ENCODE measurements at regions not wholly inside any gene's neighbourhood (a gene's known extent, or its start where the extent isn't known, plus 50 kb on each side); places are given as distances from the start of the nearest gene placed in this dataset.

DNA sequence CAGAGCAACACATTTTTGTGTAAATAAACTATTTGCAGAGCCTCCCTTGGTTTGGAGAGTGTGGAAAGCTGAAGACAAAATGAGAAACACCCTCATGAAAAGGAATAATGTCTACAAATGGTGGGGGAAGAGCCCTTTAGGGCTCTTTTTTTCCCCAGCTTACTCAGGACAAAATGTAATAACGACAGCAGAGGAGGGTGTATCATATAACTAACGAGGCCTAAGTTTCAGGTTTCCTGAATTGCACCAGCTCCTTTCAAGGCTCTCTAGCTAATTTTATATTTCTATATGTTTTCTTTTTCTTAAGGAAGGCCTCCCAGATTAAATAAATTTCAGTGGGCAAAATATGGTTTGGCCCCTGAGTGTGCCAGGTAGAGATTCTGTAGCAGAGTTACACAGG lies 116.3 kb downstream of the FEM1C start:
- ChIA-PET CTCF (ENCODE audit: low intra/inter-chr PET ratio, low total read pairs) (no interaction called here), POLR2A (no interaction called here)
- BruUV-seq (replicated peaks) = no TSS peak
- no peak overlapping the region for H2AFZ ChIP-seq (ENCODE audit: low read length)
- WGBS (ENCODE audit: low lambda C conversion rate) = 3% methylated on average over 2 of the region's 2 CpGs
- H4K20me1 ChIP-seq (ENCODE audit: insufficient read depth, low read length) = no peaks in the 10 kb centered on the region
- H3K9ac ChIP-seq (ENCODE audit: insufficient read depth, low read depth, low read length) = no peak overlapping the region
- in situ Hi-C loops (cut with HindIII; ENCODE audit: extremely low pct_ligation_motif_present, low pct_unique_long_range_greater_than_20kb) (no loop called here), intact Hi-C loops (cut with micrococcal nuclease; ENCODE audit: unreplicated experiment) (no loop called here)
- no peak for TF ChIP-seq SMYD3 (CRISPR knock-in tag; IDR thresholded peaks at IDR 0.05)
- no peak for TF ChIP-seq ZNF20 (CRISPR knock-in tag; IDR thresholded peaks at IDR 0.05)
- TF ChIP-seq, protein P1, sequence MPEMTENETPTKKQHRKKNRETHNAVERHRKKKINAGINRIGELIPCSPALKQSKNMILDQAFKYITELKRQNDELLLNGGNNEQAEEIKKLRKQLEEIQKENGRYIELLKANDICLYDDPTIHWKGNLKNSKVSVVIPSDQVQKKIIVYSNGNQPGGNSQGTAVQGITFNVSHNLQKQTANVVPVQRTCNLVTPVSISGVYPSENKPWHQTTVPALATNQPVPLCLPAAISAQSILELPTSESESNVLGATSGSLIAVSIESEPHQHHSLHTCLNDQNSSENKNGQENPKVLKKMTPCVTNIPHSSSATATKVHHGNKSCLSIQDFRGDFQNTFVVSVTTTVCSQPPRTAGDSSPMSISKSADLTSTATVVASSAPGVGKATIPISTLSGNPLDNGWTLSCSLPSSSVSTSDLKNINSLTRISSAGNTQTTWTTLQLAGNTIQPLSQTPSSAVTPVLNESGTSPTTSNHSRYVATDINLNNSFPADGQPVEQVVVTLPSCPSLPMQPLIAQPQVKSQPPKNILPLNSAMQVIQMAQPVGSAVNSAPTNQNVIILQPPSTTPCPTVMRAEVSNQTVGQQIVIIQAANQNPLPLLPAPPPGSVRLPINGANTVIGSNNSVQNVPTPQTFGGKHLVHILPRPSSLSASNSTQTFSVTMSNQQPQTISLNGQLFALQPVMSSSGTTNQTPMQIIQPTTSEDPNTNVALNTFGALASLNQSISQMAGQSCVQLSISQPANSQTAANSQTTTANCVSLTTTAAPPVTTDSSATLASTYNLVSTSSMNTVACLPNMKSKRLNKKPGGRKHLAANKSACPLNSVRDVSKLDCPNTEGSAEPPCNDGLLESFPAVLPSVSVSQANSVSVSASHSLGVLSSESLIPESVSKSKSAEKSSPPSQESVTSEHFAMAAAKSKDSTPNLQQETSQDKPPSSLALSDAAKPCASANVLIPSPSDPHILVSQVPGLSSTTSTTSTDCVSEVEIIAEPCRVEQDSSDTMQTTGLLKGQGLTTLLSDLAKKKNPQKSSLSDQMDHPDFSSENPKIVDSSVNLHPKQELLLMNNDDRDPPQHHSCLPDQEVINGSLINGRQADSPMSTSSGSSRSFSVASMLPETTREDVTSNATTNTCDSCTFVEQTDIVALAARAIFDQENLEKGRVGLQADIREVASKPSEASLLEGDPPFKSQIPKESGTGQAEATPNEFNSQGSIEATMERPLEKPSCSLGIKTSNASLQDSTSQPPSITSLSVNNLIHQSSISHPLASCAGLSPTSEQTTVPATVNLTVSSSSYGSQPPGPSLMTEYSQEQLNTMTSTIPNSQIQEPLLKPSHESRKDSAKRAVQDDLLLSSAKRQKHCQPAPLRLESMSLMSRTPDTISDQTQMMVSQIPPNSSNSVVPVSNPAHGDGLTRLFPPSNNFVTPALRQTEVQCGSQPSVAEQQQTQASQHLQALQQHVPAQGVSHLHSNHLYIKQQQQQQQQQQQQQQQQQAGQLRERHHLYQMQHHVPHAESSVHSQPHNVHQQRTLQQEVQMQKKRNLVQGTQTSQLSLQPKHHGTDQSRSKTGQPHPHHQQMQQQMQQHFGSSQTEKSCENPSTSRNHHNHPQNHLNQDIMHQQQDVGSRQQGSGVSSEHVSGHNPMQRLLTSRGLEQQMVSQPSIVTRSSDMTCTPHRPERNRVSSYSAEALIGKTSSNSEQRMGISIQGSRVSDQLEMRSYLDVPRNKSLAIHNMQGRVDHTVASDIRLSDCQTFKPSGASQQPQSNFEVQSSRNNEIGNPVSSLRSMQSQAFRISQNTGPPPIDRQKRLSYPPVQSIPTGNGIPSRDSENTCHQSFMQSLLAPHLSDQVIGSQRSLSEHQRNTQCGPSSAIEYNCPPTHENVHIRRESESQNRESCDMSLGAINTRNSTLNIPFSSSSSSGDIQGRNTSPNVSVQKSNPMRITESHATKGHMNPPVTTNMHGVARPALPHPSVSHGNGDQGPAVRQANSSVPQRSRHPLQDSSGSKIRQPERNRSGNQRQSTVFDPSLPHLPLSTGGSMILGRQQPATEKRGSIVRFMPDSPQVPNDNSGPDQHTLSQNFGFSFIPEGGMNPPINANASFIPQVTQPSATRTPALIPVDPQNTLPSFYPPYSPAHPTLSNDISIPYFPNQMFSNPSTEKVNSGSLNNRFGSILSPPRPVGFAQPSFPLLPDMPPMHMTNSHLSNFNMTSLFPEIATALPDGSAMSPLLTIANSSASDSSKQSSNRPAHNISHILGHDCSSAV (CRISPR knock-in tag; IDR thresholded peaks at IDR 0.05; ENCODE audit: borderline replicate concordance) = no peak
- TF ChIP-seq ZNF883 (CRISPR knock-in tag; IDR thresholded peaks at IDR 0.05; ENCODE audit: not compliant biosample characterization) = no peak
- no peak for TF ChIP-seq FOXA3 (CRISPR knock-in tag; IDR thresholded peaks at IDR 0.05)
- no peak for TF ChIP-seq HOXA3 (CRISPR knock-in tag; IDR thresholded peaks at IDR 0.05)
- TF ChIP-seq, protein P2, sequence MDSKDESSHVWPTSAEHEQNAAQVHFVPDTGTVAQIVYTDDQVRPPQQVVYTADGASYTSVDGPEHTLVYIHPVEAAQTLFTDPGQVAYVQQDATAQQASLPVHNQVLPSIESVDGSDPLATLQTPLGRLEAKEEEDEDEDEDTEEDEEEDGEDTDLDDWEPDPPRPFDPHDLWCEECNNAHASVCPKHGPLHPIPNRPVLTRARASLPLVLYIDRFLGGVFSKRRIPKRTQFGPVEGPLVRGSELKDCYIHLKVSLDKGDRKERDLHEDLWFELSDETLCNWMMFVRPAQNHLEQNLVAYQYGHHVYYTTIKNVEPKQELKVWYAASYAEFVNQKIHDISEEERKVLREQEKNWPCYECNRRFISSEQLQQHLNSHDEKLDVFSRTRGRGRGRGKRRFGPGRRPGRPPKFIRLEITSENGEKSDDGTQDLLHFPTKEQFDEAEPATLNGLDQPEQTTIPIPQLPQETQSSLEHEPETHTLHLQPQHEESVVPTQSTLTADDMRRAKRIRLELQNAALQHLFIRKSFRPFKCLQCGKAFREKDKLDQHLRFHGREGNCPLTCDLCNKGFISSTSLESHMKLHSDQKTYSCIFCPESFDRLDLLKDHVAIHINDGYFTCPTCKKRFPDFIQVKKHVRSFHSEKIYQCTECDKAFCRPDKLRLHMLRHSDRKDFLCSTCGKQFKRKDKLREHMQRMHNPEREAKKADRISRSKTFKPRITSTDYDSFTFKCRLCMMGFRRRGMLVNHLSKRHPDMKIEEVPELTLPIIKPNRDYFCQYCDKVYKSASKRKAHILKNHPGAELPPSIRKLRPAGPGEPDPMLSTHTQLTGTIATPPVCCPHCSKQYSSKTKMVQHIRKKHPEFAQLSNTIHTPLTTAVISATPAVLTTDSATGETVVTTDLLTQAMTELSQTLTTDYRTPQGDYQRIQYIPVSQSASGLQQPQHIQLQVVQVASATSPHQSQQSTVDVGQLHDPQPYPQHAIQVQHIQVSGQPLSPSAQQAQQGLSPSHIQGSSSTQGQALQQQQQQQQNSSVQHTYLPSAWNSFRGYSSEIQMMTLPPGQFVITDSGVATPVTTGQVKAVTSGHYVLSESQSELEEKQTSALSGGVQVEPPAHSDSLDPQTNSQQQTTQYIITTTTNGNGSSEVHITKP (CRISPR knock-in tag; IDR thresholded peaks at IDR 0.05; ENCODE audit: low read depth) = no peak
- TF ChIP-seq TBX2 (CRISPR knock-in tag; IDR thresholded peaks at IDR 0.05; ENCODE audit: borderline replicate concordance) = no peak
- TF ChIP-seq MXI1 (IDR thresholded peaks at IDR 0.05; ENCODE audit: borderline replicate concordance, low read depth, low read length) = no peak
- H3K27me3 ChIP-seq (ENCODE audit: control insufficient read depth in 1 of 2, insufficient read depth in 2 of 2, low read length in 2 of 2) = no peaks in the 10 kb centered on the region
- H3K9me3 ChIP-seq (ENCODE audit: low read length) = no peaks in the 10 kb centered on the region
- H3K79me2 ChIP-seq (ENCODE audit: insufficient read depth, low read length) = no peaks in the 10 kb centered on the region
- no peak overlapping the region for H3K27ac ChIP-seq (ENCODE audit: extremely low read length, insufficient read depth, low read length)
- H3K4me3 ChIP-seq (replicated peaks in 1 of 3; ENCODE audit: insufficient read depth in 1 of 3, low read depth in 2 of 3, low read length in 3 of 3) = no peak overlapping the region
- DNase-seq (ENCODE audit: low spot score) (no peak), FAIRE-seq (no peak), ATAC-seq (no peak)
- H3K4me2 ChIP-seq (ENCODE audit: low read depth, low read length) = no peak overlapping the region
- H3K36me3 ChIP-seq (replicated peaks in 1 of 2; ENCODE audit: control insufficient read depth in 1 of 2, insufficient read depth in 2 of 2, low read length in 2 of 2) = no peaks in the 10 kb centered on the region
- no peaks in the 10 kb centered on the region for H3K4me1 ChIP-seq (ENCODE audit: insufficient read depth, low read length)
